NCI-H1048 (cell line): ENCODE measurements at regions not wholly inside any gene's neighbourhood (a gene's known extent, or its start where the extent isn't known, plus 50 kb on each side); places are given as distances from the start of the nearest gene placed in this dataset.
"Not testable (repeated sequence)": the region's sequence is repeated elsewhere in the genome, so short reads cannot be mapped to it uniquely, and the experiment has no call there.

Experiments
- DNase-seq: peaks from one replicate; lab custom pipeline; 2025; lab: John Stamatoyannopoulos, UW

DNA sequence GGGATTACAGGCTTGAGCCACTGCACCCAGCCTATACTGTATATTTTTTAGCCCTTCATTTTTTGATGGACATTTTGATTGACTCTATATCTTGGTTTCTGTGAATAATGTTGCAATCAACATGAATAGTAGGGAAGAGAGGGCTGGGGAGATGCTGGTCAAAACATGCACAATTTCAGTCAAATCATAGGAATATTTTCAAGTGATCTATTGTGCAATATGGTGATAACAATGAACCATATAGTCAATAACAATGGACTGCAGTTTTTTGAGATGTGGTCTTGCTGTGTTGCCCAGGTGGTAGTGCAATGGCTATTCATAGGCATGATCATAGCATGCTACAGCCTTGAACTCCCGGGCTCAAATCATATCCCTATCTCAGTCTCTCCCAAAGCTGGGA, 264.7 kb upstream of the TMEFF2 start:
- DNase-seq: no peak

GRCh38 chr2:192448881-192449280, 254.1 kb upstream of the TMEFF2 start:
- no peak for DNase-seq

- peak; percentile 6 for DNase-seq
Measured at GRCh38 chr2:192444286-192444838, 249.6 kb upstream of the TMEFF2 start.

GRCh38 chr2:192443831-192444230, 249.1 kb upstream of the TMEFF2 start:
- no peak for DNase-seq

GRCh38 chr2:192438239-192438638, 243.5 kb upstream of the TMEFF2 start:
- DNase-seq: peak; percentile 21

GRCh38 chr2:192437653-192438052, 242.9 kb upstream of the TMEFF2 start:
- DNase-seq: no peak

- no peak for DNase-seq
Measured at GRCh38 chr2:192424243-192424642, 229.5 kb upstream of the TMEFF2 start.

- DNase-seq: no peak
Measured at GRCh38 chr2:192419786-192420185, 225.1 kb upstream of the TMEFF2 start.

- DNase-seq: no peak
Measured at GRCh38 chr2:192416060-192416459, 221.3 kb upstream of the TMEFF2 start.

- DNase-seq: no peak
Measured at GRCh38 chr2:192414794-192415193, 220.1 kb upstream of the TMEFF2 start.

DNA sequence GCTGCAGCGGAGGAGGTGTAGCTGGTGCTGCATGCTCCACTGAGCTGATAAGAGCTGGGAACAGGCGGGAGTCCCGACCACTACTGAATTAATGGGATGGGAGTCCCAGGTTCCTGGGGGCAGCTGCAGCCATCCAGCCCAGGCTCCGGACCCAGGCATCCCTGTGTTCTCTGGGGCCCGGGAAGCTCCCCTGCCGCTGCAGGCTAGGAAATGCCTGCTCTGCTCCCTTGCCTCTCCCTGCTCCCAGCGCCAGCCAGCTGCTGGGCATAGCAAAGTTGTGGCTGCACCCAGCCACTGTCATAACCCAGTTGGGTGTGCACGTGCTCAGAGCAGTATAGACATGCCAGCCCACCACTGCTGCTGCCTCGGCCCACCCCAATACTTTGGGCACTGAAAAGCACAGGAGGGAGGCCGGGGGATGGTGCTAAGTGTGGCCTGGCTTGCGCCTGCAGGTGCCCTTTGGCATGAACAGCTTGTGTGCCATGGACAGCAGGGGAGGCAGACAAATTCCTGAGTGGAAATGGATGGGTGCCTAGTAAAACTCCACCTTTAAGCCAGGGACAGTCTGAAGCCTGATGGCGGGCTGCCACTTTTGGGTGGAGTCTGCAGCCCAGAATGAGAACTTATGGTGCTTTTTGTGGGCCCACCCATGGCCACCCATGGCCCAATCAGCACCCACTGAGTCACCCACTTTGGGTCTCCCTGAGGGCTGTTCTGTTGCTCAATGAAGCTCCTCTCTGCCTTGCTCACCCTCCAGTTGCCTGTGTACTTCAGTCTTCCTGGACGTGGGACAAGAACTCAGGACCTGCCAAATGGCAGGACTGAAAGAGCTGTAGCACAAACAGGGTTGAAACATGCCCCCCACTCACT, 219.3 kb upstream of the TMEFF2 start:
- DNase-seq: no peak

DNA sequence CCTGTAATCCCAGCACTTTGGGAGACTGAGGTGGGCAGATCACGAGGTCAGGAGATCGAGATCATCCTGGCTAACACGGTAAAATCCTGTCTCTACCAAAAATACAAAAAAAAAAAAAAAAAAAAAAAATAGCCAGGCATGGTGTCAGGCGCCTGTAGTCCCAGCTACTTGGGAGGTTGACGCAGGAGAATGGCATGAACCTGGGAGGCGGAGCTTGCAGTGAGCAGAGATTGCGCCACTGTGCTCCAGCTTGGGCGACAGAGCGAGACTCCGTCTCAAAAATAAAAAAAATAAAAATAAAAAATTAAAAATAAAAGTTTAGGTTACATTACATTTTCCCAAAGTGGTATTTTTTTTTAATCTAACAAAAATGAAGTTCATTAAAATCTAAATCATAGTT, 218.1 kb upstream of the TMEFF2 start:
- not testable (repeated sequence) for DNase-seq

DNA sequence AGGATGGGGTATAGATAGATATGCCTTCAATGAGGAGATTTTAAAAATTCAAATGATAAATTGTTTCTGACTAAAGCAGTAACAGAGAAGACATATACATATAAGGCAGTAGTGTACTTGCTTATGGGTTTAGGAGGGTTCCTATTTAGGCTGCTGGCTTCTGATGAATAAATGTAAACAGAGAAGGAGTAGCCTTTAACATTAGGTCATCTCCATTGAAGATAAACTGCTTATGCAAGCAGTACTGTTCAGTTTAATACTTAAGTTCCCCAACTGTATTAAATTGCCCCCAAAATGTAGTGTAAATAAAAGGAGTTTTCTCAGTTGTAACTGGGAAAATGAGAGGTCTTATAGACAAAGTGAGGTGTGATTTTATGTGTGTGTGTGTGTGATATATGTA, 217.7 kb upstream of the TMEFF2 start:
- DNase-seq: no peak

GRCh38 chr2:192411755-192412154, 217.0 kb upstream of the TMEFF2 start:
- DNase-seq: no peak

DNA sequence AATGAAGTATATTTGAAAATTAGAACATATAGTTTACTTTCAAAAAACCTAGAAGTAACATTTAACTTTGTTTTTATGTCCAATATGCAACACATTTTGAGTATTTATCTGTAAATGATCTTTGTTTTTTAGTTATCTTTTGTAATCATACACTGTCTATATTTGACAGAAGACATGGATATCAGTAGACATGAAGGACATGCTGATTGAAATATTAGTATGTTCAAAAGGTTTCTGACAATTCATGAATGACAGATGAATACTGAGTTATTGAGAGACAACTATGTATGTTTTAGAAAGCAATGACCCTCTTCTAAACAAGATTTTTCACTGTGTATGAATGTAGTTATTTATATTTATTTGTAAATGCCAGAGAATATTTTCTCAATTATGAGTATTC, 215.6 kb upstream of the TMEFF2 start:
- no peak for DNase-seq

- DNase-seq: no peak
Measured at GRCh38 chr2:192407692-192408091, 213.0 kb upstream of the TMEFF2 start.

GRCh38 chr2:192398236-192398635, 203.5 kb upstream of the TMEFF2 start:
- no peak for DNase-seq

DNA sequence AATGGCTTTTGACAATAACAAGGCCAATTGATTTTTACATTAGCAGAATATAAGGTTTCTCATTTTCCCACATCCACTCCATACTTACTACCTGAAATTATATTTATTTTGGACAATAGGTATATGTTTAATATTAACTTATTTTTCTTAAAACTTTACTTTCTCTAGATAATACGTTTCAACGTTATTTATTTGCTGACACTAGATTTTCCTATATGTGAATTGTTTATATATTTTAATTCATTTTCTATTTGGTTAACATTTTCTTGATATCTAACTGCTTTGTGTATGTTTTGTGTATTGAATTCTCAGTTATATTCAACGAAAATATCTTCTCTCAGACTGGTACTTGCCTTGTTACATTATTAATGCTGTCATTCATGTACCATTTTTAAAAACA, 199.9 kb upstream of the TMEFF2 start:
- no peak for DNase-seq

GRCh38 chr2:192391041-192391440, 196.3 kb upstream of the TMEFF2 start:
- no peak for DNase-seq

- DNase-seq: no peak
Measured at GRCh38 chr2:192390401-192390800, 195.7 kb upstream of the TMEFF2 start.

- not testable (repeated sequence) for DNase-seq
Measured at GRCh38 chr2:192384191-192384590, 189.5 kb upstream of the TMEFF2 start.

DNA sequence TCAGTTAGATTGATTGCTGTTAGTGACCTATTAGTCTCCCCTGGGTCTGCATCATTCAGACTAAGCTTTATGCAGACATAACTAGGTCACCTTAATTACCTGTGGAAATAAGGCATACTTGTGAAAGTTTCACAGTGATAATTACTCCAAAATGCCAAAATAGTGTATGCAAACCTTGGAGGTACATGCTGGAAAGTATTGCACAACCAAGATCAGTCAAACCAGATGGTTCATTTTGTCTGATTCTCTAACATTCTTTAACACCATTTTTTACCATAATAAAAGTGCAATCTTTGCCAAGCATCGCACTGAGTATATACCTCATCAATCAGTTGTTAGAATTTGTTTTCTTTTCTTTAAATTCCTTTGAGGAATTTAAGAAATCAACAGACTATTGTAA, 186.3 kb upstream of the TMEFF2 start:
- DNase-seq: no peak

DNA sequence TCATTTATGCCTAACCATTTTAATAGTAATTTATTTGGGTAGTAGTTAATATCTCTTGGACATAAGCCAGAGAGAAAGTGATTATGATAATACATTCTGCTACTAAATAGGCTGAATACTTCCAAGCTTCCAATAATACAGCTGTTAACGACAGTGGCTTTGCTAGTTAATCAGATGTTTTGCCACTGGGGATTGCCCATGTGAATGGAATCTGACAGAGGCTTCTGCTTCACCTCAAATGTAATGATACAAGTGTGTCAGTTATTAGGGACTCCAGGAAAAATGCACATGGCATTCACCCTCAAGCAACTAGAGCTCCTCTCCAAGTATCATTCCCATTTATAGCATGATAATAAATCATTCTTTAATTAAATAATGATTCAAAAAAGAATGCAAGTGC, 185.0 kb upstream of the TMEFF2 start:
- peak; percentile 49 for DNase-seq

- DNase-seq: no peak
Measured at GRCh38 chr2:192377173-192377572, 182.4 kb upstream of the TMEFF2 start.
